Stimulated activated CD4-positive, alpha-beta T cell treated with anti-CD3 and anti-CD28 coated beads, TNF-alpha, amount 100 ng/mL, for 24 hours (primary cell): ENCODE measurements at regions not wholly inside any gene's neighbourhood (a gene's known extent, or its start where the extent isn't known, plus 50 kb on each side); places are given as distances from the start of the nearest gene placed in this dataset.

Experiments used
- DNase-seq, 3 experiments: peaks; one replicate each; pipeline ENCODE4 v3.0.0-alpha.2; 2020; ENCODE audit warnings: low read depth in 3 of 3

DNA sequence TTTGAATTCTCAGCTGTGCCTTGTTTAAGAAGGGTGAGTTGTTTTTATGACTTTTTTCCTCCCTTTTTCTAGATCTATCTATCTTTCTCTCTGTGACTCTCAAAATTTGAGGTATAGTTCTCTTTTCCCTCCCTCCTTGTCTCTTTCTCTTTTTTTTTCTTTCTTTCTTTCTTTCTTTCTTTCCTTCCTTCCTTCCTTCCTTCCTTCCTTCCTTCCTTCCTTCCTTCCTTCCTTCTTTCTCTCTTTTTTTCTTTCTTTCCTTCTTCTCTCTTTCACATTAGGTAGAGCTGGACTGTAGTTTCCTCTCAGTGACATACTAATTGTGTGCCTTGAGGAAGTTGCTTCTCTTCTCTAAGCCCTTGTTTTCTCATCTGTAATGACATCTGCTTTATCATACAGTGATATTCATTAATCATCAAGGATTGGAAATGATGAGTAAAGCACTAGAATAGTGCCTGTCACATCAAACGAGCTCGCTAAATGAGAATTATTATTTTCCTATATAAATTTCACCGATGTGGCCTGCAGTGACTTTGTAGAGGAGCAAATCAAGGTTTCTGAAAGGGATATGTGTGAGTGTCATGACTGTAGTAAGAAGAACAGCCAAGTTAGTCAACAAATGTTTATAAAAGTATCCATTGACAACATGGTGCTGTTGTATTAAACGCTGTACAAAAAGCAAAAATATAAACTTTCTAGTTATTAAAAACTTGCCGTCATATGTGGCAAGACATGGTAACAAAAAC, 78.9 kb upstream of the SLC38A2 start:
- no peak for DNase-seq

DNA sequence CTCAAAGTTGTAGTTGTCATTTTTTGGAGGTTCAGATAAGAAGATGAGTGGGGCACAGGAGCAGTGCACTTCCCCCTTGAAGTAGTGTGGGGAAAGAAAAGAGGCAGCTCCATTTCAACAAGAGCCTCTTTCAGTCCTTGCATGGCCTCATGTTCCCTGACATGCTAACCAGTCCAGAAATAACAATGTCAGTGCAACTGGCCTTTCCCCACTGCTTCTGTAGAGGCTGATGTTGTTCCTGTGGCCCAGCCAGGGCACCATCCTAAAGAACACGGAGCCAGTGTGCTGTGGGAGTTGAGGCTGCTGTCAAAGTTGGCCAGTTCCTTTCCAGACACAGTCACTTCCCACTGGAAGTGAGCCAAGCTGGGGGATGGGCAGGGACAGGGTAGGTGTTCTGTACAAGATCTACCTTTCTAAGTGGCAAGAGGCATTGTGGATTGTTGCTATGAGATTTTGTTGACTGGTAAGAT, 77.7 kb upstream of the SLC38A2 start:
- no peak for DNase-seq

DNA sequence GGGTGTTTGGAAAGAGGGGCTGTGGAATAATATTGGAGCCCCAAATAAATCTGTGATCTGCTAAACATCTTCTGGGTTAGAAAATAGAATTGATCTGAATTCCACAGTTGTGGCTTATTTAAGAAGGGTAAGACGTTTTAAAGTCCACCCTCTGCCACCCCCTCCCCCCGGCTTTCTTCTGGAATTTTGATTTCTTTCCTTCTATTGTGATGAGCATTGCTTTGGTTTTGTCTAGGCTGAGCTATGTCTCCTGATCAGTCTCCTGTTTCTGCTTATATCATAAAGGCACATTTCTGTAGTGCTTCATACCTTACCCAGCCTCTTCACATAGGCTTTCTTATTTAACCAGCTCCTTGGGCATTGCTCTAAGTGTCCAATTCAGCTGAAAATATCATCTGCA, 77.3 kb upstream of the SLC38A2 start:
- DNase-seq: no peak

DNA sequence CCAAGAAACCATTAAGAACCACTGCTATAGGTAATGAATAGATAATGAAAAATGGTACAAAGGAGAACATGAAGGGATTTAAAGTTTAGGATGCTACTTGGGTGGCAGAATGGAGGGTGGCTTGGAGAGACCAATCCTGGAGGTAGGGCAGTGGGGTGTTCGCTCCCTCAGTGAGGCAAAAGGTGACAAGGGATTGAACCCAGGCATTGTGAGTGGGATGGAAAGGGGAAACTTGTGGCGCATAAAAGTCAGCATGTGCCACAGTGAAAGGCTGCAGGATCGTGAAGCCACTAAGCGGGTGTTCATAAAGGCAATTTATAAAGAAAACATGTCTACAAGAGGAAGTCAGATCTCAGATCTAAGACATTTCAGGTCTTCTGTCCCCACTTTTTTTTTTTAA, 76.7 kb upstream of the SLC38A2 start:
- DNase-seq: no peak

DNA sequence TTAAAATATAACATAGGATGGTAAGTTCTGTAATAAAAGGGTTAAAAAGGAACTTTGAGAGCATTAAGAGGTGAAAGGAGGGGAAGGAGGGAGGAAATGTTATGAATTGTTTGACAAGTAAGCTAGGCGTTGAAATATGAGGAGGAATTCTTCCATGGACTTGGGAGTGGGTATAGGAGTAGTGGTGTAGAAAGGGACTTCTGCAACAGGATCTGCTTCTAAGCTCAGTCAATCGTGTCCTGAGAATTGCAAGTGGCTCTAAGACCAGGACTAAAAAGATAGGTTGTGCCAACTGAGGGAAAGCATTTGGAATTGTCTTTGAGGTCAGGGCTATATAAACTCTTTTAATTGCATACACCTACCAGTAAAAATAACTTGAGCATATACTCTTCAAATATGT, 74.1 kb upstream of the SLC38A2 start:
- no peak for DNase-seq

DNA sequence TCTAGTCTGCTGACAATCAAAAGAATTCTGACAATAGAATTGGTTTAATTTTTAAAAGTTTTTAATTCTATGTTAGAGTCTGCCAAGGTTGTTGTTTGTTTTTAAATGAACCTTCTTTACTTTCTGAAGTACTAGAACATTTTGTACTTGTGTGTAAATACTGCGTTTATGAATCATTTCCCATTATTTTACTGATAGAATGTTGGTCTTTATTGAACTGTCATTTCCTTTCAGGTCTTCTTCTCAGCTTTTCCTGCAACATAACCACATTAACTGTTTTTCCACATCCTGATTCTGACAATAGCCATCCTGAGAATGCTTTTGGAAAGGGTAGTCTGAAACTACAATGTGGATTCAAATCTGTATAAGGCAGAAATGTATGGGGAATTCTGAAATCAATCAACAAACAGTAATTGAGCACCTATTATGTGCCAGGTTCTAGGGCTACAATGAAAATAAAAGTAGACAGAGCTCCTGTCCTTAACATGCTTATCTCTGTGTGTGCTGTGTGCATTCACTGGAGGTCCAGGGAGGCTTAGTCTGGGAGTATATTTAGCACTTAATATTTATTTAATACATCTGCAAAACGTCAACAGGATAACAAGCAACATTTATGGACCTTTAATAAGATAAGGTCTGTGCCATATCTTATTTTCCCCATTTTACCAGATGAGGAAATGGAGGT, 73.1 kb upstream of the SLC38A2 start:
- no peak for DNase-seq

DNA sequence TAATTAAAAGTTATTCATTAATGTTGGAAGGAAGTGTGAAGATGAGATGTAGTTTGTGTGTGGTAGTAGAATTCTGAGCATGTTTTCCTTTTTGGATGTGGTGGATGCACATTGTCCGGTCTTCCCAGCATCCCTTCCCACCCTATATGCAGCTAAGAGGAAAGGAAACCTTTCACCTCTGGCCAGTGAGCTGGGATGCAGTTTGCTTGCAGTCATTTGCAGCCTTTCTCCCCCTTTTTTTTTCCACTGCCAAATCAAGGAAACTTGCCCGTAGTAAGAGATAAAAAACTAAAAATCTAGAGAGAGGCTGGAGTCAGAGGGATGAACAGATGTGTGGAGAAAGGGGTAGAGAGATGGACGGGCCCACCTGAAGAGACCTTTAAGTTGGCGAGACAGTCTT, 72.5 kb upstream of the SLC38A2 start:
- no peak for DNase-seq

DNA sequence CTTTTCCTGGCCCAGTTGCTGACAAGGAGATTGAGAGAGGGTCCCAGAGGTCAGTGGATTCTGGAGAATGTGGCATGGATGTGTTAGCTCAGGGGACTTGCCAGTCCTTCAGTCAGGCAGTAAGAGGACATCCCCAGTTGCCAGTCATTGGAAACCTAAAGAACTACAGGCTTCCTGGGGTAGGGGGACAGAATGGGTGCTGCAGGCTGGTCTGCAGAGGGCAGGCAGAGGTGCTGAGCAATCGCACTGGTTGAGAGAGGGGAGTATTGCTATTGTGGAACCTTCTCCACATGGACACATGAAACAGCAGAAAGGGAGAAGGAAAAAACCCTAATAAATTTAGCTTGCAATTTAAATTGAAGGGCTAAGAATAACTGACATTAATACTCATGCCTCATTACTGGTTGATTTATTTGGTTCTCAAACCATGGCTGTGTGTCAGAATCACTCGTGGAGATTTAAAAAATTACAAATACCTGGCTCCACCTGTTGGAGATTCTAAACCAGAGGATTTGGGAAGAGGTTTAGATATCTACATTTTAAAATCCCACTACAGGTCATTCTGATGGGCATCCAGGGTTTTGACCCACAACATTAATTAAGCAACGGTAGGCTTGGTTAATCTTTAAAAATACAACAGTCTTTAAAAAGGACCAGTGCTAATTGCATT, 71.2 kb upstream of the SLC38A2 start:
- no peak for DNase-seq

DNA sequence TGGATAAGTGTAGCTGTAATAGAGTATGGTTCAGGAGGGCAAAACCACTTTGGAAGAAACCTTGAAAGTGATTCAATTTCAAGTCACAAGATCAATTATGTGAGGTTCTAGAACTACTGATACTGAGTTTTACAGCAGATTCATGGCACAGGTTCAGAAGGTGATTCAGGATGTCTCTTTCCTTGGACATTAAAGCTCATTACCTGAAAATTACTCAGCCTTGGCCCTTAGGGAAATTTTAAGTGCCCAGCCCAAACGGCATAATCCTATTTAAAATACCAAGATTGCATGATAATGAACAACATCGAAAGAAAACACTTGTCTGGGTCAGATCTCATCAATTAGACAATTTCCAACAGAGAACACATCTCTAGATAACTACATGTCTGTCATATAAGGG, 70.2 kb upstream of the SLC38A2 start:
- no peak for DNase-seq

DNA sequence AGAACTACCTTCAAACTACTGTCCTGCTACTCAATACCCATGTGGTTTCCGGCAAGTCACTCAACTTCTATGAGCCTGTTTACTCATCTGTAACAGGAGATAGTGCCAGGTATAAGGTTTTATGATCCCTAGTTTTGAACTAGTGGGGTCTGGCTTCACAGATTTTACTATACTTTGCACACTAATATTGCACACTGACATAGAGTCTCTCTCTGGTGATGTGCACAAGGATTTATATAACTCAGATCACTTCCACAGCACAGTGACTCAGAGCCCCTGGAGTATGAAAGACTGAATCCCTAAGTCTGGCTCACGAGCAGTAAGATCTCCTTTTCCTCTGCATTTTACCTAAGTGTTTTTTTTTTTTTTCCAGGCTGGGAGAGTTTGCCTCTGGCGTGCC, 69.7 kb upstream of the SLC38A2 start:
- no peak for DNase-seq

DNA sequence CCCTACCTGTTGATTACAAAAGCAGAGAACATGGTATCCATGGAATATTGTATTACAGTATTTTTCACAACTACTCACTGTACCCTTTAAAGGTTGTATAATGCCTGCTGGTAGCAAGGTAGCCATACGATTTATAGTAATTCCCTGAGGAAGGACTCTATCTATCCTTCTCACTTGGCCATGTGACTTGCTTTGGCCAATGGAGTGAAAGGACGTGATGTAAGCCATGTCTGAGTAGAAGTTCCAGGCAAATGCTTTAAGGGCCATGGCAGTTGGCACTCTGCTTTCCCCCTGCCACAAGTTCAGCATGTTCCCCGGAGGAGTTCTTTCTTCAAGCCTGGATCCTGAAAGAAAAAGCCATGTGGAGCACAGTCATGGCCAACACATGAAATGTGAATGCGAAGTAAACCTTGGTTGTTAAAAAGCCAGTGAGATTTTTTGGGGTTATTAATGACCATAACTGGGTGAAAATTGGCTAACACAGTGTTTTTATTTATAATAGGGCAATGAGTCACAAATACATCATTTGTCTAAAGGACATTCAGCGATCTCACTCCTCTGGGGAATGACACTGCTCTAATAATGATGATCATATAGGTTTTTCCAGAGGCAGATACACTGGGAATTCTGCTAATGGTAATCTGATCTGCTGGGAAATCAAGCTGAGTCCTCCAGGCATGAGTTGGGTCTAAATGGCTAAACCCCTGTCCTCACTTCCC, 67.4 kb upstream of the SLC38A2 start:
- DNase-seq: no peak

DNA sequence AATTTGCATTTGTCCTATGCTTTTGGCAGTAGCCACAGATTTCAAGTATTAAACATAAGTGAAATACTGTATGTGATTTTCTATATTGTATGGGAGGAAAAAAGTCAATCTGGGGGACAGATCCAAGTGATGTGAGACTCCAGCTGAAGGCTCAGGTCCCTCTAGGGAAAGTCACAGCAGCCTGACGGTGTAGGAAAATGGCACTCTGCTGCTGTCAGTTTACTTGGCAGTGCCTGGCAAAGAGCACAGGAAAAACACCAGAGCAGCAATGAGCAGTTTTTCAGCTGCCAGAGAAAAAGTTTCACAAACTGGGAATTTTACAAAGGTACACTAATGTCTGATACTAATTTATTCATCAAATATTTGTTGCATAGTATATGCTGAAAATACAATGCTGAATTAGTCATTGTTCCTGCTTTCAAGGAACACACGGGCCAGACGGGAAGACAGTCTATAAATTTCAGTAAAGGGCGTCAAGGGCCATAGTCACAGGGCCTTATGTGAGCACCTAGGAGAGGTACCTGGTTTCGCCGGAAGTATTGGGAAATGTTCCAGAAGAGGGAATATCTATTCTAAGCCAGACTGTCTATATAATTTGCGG, 66.2 kb upstream of the SLC38A2 start:
- no peak for DNase-seq

DNA sequence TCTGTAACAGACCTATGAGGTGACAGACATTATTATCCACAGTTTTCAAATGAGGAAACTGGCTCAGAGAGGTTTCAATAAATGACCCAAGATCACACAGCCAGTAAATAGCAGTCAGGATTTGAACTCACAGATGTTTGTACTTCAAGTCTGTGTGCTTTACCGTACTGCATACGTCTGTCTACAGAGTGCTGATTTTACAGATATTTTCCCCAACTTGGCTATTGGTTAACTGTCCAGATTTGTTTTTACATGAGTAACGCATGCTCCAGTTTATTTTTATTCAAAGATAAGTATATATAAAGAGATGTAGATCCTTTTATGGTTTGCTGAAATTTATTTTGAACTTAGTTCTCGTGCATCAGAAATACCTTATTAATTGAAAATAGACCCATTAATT, 65.7 kb upstream of the SLC38A2 start:
- DNase-seq: no peak

DNA sequence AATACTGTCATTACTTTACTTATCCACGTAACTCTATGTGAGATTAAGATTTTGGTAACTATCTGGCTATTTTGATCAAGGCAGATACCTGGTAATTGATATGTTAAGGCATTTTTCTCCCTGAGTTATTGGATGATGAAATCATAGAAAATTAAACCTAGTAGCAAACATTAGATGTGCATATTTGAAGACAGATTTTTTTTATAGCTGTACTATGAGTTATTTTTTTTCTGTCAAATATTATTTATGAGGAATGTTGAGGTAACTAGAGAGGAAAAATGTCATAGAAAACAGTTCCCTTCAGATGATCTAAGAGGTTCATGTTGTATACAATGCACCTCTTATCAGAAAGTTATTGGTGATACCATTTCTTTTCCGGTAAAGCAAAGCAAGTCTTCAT, 64.9 kb upstream of the SLC38A2 start:
- no peak for DNase-seq

DNA sequence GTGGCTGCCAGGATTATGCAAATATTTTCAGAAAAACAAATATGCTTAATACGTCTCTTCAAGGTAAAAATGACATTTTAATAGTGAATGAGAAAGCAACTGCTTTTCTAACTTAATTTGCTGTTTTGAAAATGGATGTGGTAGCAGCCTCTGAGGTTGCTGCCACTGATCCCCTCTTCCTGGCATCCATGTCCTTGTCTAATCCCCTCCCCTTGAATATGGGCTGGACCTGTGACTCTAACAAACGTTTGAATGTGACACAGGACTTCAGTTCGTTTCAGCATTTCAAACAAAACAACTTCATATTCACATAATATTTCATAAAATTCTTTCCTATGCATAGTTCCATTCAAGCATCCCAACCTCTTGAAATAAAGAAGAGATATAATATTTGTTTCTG, 64.2 kb upstream of the SLC38A2 start:
- no peak for DNase-seq

DNA sequence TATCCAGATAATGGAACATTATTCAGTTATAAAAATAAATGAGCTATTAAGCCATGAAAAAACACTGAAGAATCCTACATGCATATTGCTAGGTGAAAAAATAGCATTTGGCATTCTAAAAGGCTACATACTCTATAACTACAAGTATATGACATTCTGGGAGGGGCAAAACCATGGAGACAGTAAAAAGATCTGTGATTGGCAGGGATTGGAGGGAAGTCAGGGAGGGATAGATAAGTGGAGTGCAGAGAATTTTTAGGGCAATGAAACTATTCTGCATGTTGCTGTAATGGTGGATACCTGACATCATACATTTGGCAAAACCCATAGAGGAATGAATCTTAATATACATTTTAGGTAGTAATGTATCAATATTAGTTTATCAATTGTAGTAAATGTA, 63.1 kb upstream of the SLC38A2 start:
- no peak for DNase-seq

DNA sequence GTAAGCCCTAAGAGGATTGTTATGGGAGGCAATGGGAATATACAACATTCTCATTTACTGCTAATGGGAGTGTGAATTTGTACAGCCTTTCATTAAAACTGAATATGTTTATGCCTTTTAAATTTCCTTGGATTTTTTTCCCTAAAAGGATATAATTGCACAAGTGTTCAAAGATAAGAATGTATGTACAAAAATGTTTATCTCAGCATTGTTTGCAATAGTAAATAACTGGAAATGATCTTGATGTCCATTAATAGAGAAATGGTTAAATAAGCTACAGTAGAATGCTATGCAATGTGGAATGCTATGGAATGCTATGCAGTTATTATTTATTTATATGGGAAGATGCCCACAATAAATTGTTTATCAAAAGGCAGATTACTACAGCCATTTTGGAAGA, 62.5 kb upstream of the SLC38A2 start:
- no peak for DNase-seq

DNA sequence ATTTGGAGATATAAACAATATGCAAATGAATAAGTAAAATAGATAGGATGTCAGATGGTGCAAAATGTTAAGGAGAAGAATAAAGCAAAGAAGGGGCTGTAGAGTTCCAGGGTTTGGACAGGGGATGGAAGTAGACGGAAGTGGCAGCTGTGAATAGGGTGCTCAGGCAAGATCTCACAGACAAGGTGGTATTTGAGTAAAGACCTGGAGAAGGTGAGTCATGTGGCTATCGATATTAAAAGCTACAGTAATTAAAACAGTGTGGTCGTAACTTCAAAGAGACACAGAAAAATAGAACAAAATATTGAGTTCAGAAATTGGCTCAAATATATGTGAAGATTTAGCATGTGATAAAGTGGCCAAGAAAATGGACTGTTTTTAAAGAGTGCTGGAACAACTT, 61.3 kb upstream of the SLC38A2 start:
- DNase-seq: no peak

DNA sequence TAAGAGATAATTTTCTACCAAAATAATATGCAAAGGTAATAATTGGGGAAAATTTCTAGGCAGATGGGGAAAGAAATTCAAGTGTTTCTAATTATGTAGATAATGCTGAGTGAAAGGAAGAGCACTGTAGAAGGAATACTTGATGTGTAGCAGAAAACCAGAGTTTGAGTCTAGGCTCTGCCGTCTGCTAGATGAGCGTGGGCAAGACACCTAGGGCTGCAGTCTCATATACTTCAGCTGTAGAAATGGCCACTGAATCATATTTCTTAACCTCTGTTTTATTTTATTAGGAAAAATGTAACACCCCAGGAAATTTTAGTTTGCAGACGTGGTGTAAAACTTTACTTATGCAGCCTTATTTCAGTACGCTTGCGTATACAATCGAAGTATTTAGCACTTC, 59.8 kb upstream of the SLC38A2 start:
- no peak for DNase-seq

DNA sequence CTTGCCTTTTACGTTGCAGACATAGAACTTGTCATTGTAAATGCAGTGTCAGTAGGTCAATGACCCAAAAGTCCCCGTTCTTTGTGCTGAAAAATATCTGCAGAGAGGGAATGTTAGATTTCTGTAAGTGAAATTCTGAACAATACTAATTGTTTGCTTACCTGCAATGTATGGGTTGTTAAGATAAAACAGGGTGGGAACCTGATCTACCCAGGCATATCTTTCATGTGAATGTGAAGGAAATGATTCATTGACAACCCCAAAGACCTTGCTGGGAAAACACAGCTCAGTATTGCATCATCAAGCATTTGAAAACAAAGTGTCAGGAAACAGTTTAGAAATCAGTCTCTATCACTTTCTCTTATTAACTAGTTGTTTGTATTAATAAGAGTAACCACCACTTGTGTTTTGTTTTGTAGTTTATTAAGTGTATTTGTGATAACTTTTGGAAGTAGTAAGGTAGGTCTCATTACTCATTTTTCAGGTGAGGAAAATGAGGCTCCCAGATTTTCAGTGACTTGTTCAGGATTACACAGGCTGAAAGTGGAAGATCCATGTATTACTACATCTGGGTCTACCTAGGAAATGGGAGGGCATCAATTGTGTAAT, 57.9 kb upstream of the SLC38A2 start:
- DNase-seq: no peak
